ENCODE measurements at regions not wholly inside any gene's neighbourhood (a gene's known extent, or its start where the extent isn't known, plus 50 kb on each side); places are given as distances from the start of the nearest gene placed in this dataset.

- Histone ChIP-seq H2AFZ (ENCODE audit: low read length) (no peak overlapping the region), H3K9me3 (ENCODE audit: low read depth, low read length) (no peaks in the 10 kb centered on the region), H3K27ac (ENCODE audit: low read depth, low read length) (no peak overlapping the region), H3K4me2 (ENCODE audit: insufficient read depth, low read length) (no peak overlapping the region), H3K4me3 (ENCODE audit: insufficient read depth, low read length) (no peak overlapping the region), H4K20me1 (ENCODE audit: insufficient read depth, low read length) (no peaks in the 10 kb centered on the region), H3K79me2 (ENCODE audit: insufficient read depth, low read length) (no peaks in the 10 kb centered on the region), H3K27me3 (ENCODE audit: insufficient read depth, low read length) (no peaks in the 10 kb centered on the region), H3K36me3 (ENCODE audit: insufficient read depth, low read length) (no peaks in the 10 kb centered on the region), H3K4me1 (ENCODE audit: insufficient read depth, low read length) (no peaks in the 10 kb centered on the region)
- no peak for TF ChIP-seq CTCF (IDR thresholded peaks at IDR 0.05; ENCODE audit: extremely low read depth, low read depth, low read length)
- no peak for DNase-seq (ENCODE audit: insufficient read length, low spot score, missing footprints)
Observed at GRCh38 chr15:25236861-25237155, 202.0 kb downstream of the UBE3A start.

GRCh38 chr15:25237291-25237978 lies 201.4 kb downstream of the UBE3A start:
- Histone ChIP-seq H3K27me3 (ENCODE audit: insufficient read depth, low read length) (no peaks in the 10 kb centered on the region), H3K4me2 (ENCODE audit: insufficient read depth, low read length) (no peak overlapping the region), H3K79me2 (ENCODE audit: insufficient read depth, low read length) (no peaks in the 10 kb centered on the region), H3K36me3 (ENCODE audit: insufficient read depth, low read length) (no peaks in the 10 kb centered on the region), H3K9me3 (ENCODE audit: low read depth, low read length) (no peaks in the 10 kb centered on the region), H2AFZ (ENCODE audit: low read length) (no peak overlapping the region), H4K20me1 (ENCODE audit: insufficient read depth, low read length) (no peaks in the 10 kb centered on the region), H3K27ac (ENCODE audit: low read depth, low read length) (no peak overlapping the region), H3K4me3 (ENCODE audit: insufficient read depth, low read length) (no peak overlapping the region), H3K4me1 (ENCODE audit: insufficient read depth, low read length) (no peaks in the 10 kb centered on the region)
- TF ChIP-seq CTCF (IDR thresholded peaks at IDR 0.05; ENCODE audit: extremely low read depth, low read depth, low read length), result no peak
- DNase-seq (ENCODE audit: insufficient read length, low spot score, missing footprints), result peak; percentile 73

GRCh38 chr15:25238126-25238525 lies 200.7 kb downstream of the UBE3A start:
- Histone ChIP-seq H3K4me3 (ENCODE audit: insufficient read depth, low read length) (no peak overlapping the region), H2AFZ (ENCODE audit: low read length) (no peak overlapping the region), H3K27ac (ENCODE audit: low read depth, low read length) (no peak overlapping the region), H3K36me3 (ENCODE audit: insufficient read depth, low read length) (no peaks in the 10 kb centered on the region), H3K27me3 (ENCODE audit: insufficient read depth, low read length) (no peaks in the 10 kb centered on the region), H3K9me3 (ENCODE audit: low read depth, low read length) (no peaks in the 10 kb centered on the region), H4K20me1 (ENCODE audit: insufficient read depth, low read length) (no peaks in the 10 kb centered on the region), H3K4me1 (ENCODE audit: insufficient read depth, low read length) (no peaks in the 10 kb centered on the region), H3K79me2 (ENCODE audit: insufficient read depth, low read length) (no peaks in the 10 kb centered on the region), H3K4me2 (ENCODE audit: insufficient read depth, low read length) (no peak overlapping the region)
- no peak for DNase-seq (ENCODE audit: insufficient read length, low spot score, missing footprints)
- no peak for TF ChIP-seq CTCF (IDR thresholded peaks at IDR 0.05; ENCODE audit: extremely low read depth, low read depth, low read length)

GRCh38 chr15:25238716-25239470 lies 199.9 kb downstream of the UBE3A start:
- no peaks in the 10 kb centered on the region for H3K36me3 ChIP-seq (ENCODE audit: insufficient read depth, low read length)
- no peaks in the 10 kb centered on the region for H3K27me3 ChIP-seq (ENCODE audit: insufficient read depth, low read length)
- no peaks in the 10 kb centered on the region for H3K4me1 ChIP-seq (ENCODE audit: insufficient read depth, low read length)
- H3K4me3 ChIP-seq (ENCODE audit: insufficient read depth, low read length), result no peak overlapping the region
- no peaks in the 10 kb centered on the region for H3K9me3 ChIP-seq (ENCODE audit: low read depth, low read length)
- peak; percentile 46 for DNase-seq (ENCODE audit: insufficient read length, low spot score, missing footprints)
- H4K20me1 ChIP-seq (ENCODE audit: insufficient read depth, low read length), result no peaks in the 10 kb centered on the region
- H3K4me2 ChIP-seq (ENCODE audit: insufficient read depth, low read length), result no peak overlapping the region
- H2AFZ ChIP-seq (ENCODE audit: low read length), result no peak overlapping the region
- no peak for TF ChIP-seq CTCF (IDR thresholded peaks at IDR 0.05; ENCODE audit: extremely low read depth, low read depth, low read length)
- H3K27ac ChIP-seq (ENCODE audit: low read depth, low read length), result no peak overlapping the region
- H3K79me2 ChIP-seq (ENCODE audit: insufficient read depth, low read length), result no peaks in the 10 kb centered on the region

All from osteoblast (primary cell).